AG04450 (cell line): ENCODE measurements at regions not wholly inside any gene's neighbourhood (a gene's known extent, or its start where the extent isn't known, plus 50 kb on each side); places are given as distances from the start of the nearest gene placed in this dataset.

Experiments used
- CTCF ChIA-PET: fragments of 300-600, 350-600 bp; formaldehyde crosslinking; extraction: SDS; loops from one replicate; lab custom pipeline; 2022; ENCODE audit warnings: antibody characterized with exemption, inconsistent platforms; lab: Charles Lee
- POLR2A ChIA-PET: fragments of 350-600 bp; formaldehyde crosslinking; extraction: SDS; loops from one replicate; lab custom pipeline; 2021; ENCODE audit warnings: antibody characterized with exemption, inconsistent platforms; lab: Yijun Ruan, JAX
- DNase-seq: peaks from one replicate; pipeline ENCODE4 v3.0.0-alpha.2; 2011; ENCODE audit warnings: low read depth, low spot score
- H3K27ac ChIP-seq: one replicate; pipeline ENCODE4 v1.5.1; 2012; ENCODE audit warnings: low read depth, low read length, control low read depth
- H3K27me3 ChIP-seq: one replicate; pipeline ENCODE4 v1.6.0; 2012; ENCODE audit warnings: low read length; ENCODE audit not compliant: control insufficient read depth, insufficient read depth
- H3K4me3 ChIP-seq: 2 replicates; pipeline ENCODE4 v1.5.1; 2011; ENCODE audit warnings: mild to moderate bottlenecking, low read depth, low read length, control low read depth
- H3K9me3 ChIP-seq: 2 replicates; pipeline ENCODE4 v1.5.1; 2012; ENCODE audit warnings: low read length; ENCODE audit not compliant: control insufficient read depth, insufficient read depth
- TF ChIP-seq, protein P1 (sequence below): IDR thresholded peaks from 2 replicates; pipeline ENCODE4 v1.5.1; 2011; ENCODE audit warnings: low read depth, low read length, control low read depth, inconsistent platforms

DNA sequence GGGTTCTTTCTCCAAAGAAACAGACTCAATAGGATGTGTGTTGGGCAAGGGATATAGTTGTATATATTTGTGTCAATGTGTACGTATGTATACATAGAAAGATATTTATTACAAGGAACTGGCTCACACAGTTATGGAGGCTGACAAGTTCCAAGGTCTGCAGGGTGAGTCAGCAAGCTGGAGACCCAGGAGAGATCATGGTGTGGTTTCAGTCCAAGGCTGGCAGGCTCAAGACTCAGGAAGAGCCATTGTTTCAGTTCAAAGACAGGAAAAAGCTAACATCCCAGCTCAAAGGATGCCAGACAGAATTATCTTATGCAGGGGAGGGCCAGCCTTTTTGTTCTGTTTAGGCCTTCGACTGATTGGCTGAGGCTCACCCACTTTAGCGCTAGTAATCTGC is 89.9 kb upstream of the RALGAPA2 start:
- TF ChIP-seq, protein P1, sequence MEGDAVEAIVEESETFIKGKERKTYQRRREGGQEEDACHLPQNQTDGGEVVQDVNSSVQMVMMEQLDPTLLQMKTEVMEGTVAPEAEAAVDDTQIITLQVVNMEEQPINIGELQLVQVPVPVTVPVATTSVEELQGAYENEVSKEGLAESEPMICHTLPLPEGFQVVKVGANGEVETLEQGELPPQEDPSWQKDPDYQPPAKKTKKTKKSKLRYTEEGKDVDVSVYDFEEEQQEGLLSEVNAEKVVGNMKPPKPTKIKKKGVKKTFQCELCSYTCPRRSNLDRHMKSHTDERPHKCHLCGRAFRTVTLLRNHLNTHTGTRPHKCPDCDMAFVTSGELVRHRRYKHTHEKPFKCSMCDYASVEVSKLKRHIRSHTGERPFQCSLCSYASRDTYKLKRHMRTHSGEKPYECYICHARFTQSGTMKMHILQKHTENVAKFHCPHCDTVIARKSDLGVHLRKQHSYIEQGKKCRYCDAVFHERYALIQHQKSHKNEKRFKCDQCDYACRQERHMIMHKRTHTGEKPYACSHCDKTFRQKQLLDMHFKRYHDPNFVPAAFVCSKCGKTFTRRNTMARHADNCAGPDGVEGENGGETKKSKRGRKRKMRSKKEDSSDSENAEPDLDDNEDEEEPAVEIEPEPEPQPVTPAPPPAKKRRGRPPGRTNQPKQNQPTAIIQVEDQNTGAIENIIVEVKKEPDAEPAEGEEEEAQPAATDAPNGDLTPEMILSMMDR, result no peak
- H3K27me3 ChIP-seq, result no peaks in the 10 kb centered on the region
- no peak overlapping the region for H3K4me3 ChIP-seq
- DNase-seq, result no peak
- ChIA-PET CTCF (no interaction called here), POLR2A (no interaction called here)
- H3K27ac ChIP-seq, result no peak overlapping the region
- no peaks in the 10 kb centered on the region for H3K9me3 ChIP-seq

DNA sequence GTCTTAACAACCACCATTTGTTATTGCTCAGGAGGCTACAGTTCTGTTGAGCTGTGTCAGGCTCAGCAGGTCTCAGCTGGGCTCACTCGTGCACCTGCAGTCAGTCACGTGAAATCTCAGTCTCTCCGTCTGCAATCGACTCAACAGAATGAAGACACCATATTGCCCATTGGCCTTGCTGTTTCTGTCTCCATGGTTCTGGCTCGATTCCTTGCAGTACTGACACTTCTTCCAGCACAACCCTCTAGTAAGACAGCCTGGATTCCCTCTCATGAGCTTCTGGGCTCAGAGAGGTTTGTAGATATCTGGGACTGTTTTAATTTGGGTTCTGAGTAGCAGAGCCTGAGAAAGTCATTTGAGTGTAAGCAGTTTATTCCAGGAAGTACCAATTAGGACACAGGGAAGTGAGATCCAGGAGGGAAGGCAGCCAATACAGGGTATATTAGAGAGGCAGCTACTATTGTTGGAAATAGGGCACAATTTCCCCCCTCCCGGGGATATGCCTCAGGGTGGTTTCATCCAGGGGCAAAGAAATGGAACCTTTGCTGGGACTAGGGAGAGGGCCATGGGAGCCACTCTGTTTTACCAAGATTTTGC is 87.4 kb upstream of the RALGAPA2 start:
- CTCF ChIA-PET, result no interaction called here
- TF ChIP-seq, protein P1, result no peak
- Histone ChIP-seq H3K27me3 (no peaks in the 10 kb centered on the region), H3K27ac (no peak overlapping the region), H3K4me3 (no peak overlapping the region), H3K9me3 (peaks cover 3% of the 10 kb centered on the region; the same call in 1 of the 2 replicates)
- POLR2A ChIA-PET, result no interaction called here
- DNase-seq, result no peak

DNA sequence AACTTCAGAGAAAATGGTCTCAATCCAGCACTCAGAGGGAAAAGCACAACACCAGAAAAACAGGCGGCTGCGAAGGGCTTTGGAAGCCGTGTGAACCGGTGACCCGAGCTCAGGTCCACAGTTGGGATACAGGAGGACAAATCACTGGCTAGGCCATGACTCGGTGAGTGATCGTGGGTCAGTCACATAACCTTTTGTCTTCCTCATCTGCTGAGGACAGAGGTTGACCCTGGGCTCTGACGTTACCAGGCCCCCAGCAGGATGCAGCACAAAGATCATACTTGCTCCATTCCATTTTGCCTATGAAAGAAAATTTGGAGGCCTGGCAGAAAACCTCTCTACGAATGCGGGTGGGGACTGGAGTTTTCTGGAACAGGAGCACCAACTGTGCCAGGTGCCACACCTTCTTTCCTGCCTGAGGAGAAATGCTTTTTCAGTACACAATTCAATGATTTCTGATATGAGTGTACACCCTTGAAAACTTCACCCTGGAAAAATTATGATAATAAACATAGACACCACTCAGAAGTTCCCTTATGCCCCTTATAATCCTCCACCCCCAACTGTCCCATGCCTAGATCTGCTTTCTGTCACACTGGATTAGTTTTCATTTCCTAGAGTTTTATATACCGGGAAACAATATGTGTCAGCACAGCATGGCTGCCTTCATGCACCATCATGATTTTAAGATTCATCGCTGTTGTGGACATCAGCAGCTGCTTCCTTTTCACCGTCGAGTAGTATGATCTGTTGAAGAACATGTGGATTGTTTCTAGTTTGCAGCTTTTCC is 85.3 kb upstream of the RALGAPA2 start:
- no peaks in the 10 kb centered on the region for H3K27me3 ChIP-seq
- TF ChIP-seq, protein P1, result no peak
- no peak overlapping the region for H3K4me3 ChIP-seq
- DNase-seq, result no peak
- ChIA-PET CTCF (no interaction called here), POLR2A (no interaction called here)
- H3K27ac ChIP-seq, result no peak overlapping the region
- H3K9me3 ChIP-seq, result peaks cover 3% of the 10 kb centered on the region; the same call in 1 of the 2 replicates

DNA sequence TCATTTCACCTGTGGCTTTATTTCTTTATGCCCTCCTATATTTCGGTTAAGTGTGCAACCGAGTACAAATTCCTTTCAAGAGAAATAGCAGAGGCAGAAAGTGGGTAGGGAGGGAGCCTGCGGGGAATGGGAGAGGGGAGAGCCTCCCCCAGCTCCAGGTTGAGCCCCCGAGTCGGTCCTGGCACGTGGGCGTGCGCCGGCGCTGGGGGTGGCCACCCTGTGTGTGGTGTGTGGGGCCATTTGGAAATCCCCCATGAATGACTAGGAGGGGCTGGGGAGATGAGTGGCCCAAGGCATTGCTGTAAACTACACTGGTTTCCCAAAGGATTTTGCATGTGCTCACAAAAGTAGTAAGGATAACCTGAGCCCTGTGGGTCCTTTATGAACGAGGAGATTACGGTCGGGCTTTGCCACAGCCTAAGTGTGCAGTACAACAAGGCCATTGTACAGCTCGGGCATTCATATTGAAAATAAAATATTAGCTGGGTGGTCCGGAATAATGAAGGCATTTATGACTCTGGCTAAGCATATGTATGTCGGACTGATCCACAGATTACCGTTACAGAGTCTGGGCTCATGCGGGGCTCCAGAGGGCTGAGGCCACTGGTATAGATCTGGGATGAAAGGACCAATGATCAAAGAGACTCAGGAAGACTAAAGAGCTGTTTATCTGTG is 84.5 kb upstream of the RALGAPA2 start:
- no peak for DNase-seq
- peaks cover 3% of the 10 kb centered on the region; the same call in 1 of the 2 replicates for H3K9me3 ChIP-seq
- H3K27me3 ChIP-seq, result no peaks in the 10 kb centered on the region
- H3K27ac ChIP-seq, result no peak overlapping the region
- CTCF ChIA-PET, result no interaction called here
- TF ChIP-seq, protein P1, result no peak
- POLR2A ChIA-PET, result no interaction called here
- H3K4me3 ChIP-seq, result no peak overlapping the region

DNA sequence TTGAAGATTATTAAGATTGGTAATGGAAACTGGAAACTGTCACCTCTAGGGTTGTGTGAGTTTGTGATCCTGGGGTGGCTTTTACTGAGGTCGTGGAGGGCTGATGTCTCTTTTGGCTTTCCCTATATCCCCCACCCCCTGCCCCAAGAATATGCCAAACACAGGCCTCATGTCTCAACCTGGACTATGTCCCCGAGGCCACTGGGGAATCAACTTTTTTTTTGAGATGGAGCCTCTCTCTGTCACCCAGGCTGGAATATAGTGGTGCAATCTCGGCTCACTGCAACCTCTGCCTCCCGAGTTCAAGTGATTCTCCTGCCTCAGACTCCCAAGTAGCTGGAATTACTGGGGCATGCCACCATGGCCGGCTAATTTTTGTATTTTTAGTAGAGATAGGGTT is 83.3 kb upstream of the RALGAPA2 start:
- H3K27me3 ChIP-seq, result no peaks in the 10 kb centered on the region
- H3K9me3 ChIP-seq, result peaks cover 3% of the 10 kb centered on the region; the same call in 1 of the 2 replicates
- DNase-seq, result no peak
- H3K4me3 ChIP-seq, result no peak overlapping the region
- CTCF ChIA-PET, result no interaction called here
- H3K27ac ChIP-seq, result no peak overlapping the region
- POLR2A ChIA-PET, result no interaction called here
- TF ChIP-seq, protein P1, result no peak
